ENCODE measurements at regions not wholly inside any gene's neighbourhood (a gene's known extent, or its start where the extent isn't known, plus 50 kb on each side); places are given as distances from the start of the nearest gene placed in this dataset.

DNA sequence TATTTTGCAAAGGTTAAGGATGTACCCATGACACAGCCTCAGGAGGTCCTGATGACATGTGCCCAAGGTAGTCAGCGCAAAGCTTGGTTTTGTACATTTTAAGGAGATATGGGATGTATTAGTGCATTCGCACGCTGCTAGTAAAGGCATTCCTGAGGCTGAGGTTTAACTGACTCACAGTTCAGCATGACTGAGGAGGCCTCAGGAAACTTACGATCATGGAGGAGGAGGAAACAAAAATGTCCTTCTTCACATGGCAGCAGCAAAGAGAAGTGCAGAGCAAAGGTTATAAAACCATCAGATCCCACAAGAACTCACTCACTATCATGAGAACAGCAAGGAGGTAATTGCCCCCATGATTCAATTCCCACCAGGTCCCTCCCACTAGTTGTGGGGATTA is 1017.4 kb downstream of the EFNB2 start:
- TF ChIP-seq, protein P1, sequence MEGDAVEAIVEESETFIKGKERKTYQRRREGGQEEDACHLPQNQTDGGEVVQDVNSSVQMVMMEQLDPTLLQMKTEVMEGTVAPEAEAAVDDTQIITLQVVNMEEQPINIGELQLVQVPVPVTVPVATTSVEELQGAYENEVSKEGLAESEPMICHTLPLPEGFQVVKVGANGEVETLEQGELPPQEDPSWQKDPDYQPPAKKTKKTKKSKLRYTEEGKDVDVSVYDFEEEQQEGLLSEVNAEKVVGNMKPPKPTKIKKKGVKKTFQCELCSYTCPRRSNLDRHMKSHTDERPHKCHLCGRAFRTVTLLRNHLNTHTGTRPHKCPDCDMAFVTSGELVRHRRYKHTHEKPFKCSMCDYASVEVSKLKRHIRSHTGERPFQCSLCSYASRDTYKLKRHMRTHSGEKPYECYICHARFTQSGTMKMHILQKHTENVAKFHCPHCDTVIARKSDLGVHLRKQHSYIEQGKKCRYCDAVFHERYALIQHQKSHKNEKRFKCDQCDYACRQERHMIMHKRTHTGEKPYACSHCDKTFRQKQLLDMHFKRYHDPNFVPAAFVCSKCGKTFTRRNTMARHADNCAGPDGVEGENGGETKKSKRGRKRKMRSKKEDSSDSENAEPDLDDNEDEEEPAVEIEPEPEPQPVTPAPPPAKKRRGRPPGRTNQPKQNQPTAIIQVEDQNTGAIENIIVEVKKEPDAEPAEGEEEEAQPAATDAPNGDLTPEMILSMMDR (IDR thresholded peaks at IDR 0.05), result no peak
- TF ChIP-seq POLR2A (IDR thresholded peaks at IDR 0.05), result no peak

Measured in thyroid gland (tissue), 4 donors.